ENCODE measurements at regions not wholly inside any gene's neighbourhood (a gene's known extent, or its start where the extent isn't known, plus 50 kb on each side); places are given as distances from the start of the nearest gene placed in this dataset.

GRCh38 chr5:31068287-31068686, 125.2 kb upstream of the CDH6 start:
- TF ChIP-seq REST (IDR thresholded peaks at IDR 0.05; ENCODE audit: low read depth, low read length) = no peak
- no peak for TF ChIP-seq RFX5 (IDR thresholded peaks at IDR 0.05; ENCODE audit: low read length)
- TF ChIP-seq CTCF (IDR thresholded peaks at IDR 0.05) = no peak
- no peak for TF ChIP-seq RAD21 (IDR thresholded peaks at IDR 0.05; ENCODE audit: low read length)
- no peak for TF ChIP-seq SIN3A (IDR thresholded peaks at IDR 0.05; ENCODE audit: borderline replicate concordance, low read depth, low read length)
- no peak for TF ChIP-seq YY1 (IDR thresholded peaks at IDR 0.05; ENCODE audit: low read depth)
- no peak for TF ChIP-seq EP300 (IDR thresholded peaks at IDR 0.05; ENCODE audit: borderline replicate concordance in 1 of 2, low read depth in 1 of 2, low read length in 1 of 2)
- no peak for TF ChIP-seq GABPA (IDR thresholded peaks at IDR 0.05; ENCODE audit: low read depth)
- no peak for TF ChIP-seq CHD2 (IDR thresholded peaks at IDR 0.05; ENCODE audit: low read length, partially characterized antibody)
- TF ChIP-seq FOXJ3 (CRISPR knock-in tag; IDR thresholded peaks at IDR 0.05) = no peak
- no peak for TF ChIP-seq USF2 (IDR thresholded peaks at IDR 0.05; ENCODE audit: borderline replicate concordance, low read depth, low read length)
- no peak for TF ChIP-seq SMC3 (IDR thresholded peaks at IDR 0.05; ENCODE audit: low read depth, low read length)
- no peak for TF ChIP-seq EZH2phosphoT487 (IDR thresholded peaks at IDR 0.05; ENCODE audit: borderline replicate concordance, low read depth)
- no peak for TF ChIP-seq RXRA (IDR thresholded peaks at IDR 0.05; ENCODE audit: borderline replicate concordance, low read depth)

Measured in SK-N-SH (cell line).